ENCODE measurements at regions not wholly inside any gene's neighbourhood (a gene's known extent, or its start where the extent isn't known, plus 50 kb on each side); places are given as distances from the start of the nearest gene placed in this dataset.

GRCh38 chr2:139514951-139515350 is 734.8 kb upstream of the NXPH2 start:
- TF ChIP-seq CTCF (IDR thresholded peaks at IDR 0.05; ENCODE audit: low read depth, low read length) (no peak), MYC (IDR thresholded peaks at IDR 0.05; ENCODE audit: low read depth, low read length) (no peak), MAX (IDR thresholded peaks at IDR 0.05; ENCODE audit: low read depth, low read length) (no peak)
- no peak overlapping the region for H3K4me3 ChIP-seq (ENCODE audit: low read depth, low read length)
- no peak for DNase-seq (ENCODE audit: low read depth)

GRCh38 chr2:139495851-139496250 is 715.7 kb upstream of the NXPH2 start:
- no peak for DNase-seq (ENCODE audit: low read depth)
- no peak for TF ChIP-seq MAX (IDR thresholded peaks at IDR 0.05; ENCODE audit: low read depth, low read length)
- TF ChIP-seq MYC (IDR thresholded peaks at IDR 0.05; ENCODE audit: low read depth, low read length), result no peak
- no peak for TF ChIP-seq CTCF (IDR thresholded peaks at IDR 0.05; ENCODE audit: low read depth, low read length)
- TF ChIP-seq POLR2A (IDR thresholded peaks at IDR 0.05; ENCODE audit: extremely low read depth, insufficient read length), result no peak
- H3K4me3 ChIP-seq (ENCODE audit: low read depth, low read length), result no peak overlapping the region

- DNase-seq (ENCODE audit: low read depth), result no peak
Measured at GRCh38 chr2:139492131-139492680, 712.0 kb upstream of the NXPH2 start.

GRCh38 chr2:139480161-139480650 is 700.0 kb upstream of the NXPH2 start:
- no peak for DNase-seq (ENCODE audit: low read depth)
- H3K4me3 ChIP-seq (ENCODE audit: low read depth, low read length), result no peak overlapping the region
- no peak for TF ChIP-seq MYC (IDR thresholded peaks at IDR 0.05; ENCODE audit: low read depth, low read length)
- no peak for TF ChIP-seq POLR2A (IDR thresholded peaks at IDR 0.05; ENCODE audit: extremely low read depth, insufficient read length)
- TF ChIP-seq CTCF (IDR thresholded peaks at IDR 0.05; ENCODE audit: low read depth, low read length), result no peak
- TF ChIP-seq MAX (IDR thresholded peaks at IDR 0.05; ENCODE audit: low read depth, low read length), result no peak

More at GRCh38 chr2:139492131-139492680, 712.0 kb upstream of the NXPH2 start:
- no peak for TF ChIP-seq CTCF (IDR thresholded peaks at IDR 0.05; ENCODE audit: low read depth, low read length)
- TF ChIP-seq MAX (IDR thresholded peaks at IDR 0.05; ENCODE audit: low read depth, low read length), result no peak
- TF ChIP-seq POLR2A (IDR thresholded peaks at IDR 0.05; ENCODE audit: extremely low read depth, insufficient read length), result no peak
- no peak for TF ChIP-seq MYC (IDR thresholded peaks at IDR 0.05; ENCODE audit: low read depth, low read length)
- no peak overlapping the region for H3K4me3 ChIP-seq (ENCODE audit: low read depth, low read length)

- H3K4me3 ChIP-seq (ENCODE audit: low read depth, low read length), result no peak overlapping the region
- DNase-seq (ENCODE audit: low read depth), result no peak
Measured at GRCh38 chr2:139478165-139478914, 698.1 kb upstream of the NXPH2 start.

More at GRCh38 chr2:139478165-139478914, 698.1 kb upstream of the NXPH2 start:
- no peak for TF ChIP-seq MAX (IDR thresholded peaks at IDR 0.05; ENCODE audit: low read depth, low read length)
- TF ChIP-seq POLR2A (IDR thresholded peaks at IDR 0.05; ENCODE audit: extremely low read depth, insufficient read length), result no peak
- TF ChIP-seq CTCF (IDR thresholded peaks at IDR 0.05; ENCODE audit: low read depth, low read length), result no peak
- TF ChIP-seq MYC (IDR thresholded peaks at IDR 0.05; ENCODE audit: low read depth, low read length), result no peak

Measured in NB4 (cell line).